Kidney (tissue), 13 donors: ENCODE measurements at regions not wholly inside any gene's neighbourhood (a gene's known extent, or its start where the extent isn't known, plus 50 kb on each side); places are given as distances from the start of the nearest gene placed in this dataset.
"Not testable (repeated sequence)": the region's sequence is repeated elsewhere in the genome, so short reads cannot be mapped to it uniquely, and the experiment has no call there.

Source experiments
- DNase-seq, 5 donors: peaks; one replicate each; pipeline ENCODE4 v3.0.0-alpha.2; 2013 to 2020
- FAIRE-seq: peaks from 2 replicates; lab custom pipeline; 2012; peaks lifted over from hg19 to GRCh38; lab: Jason Lieb, UNC
- H3K27ac ChIP-seq, 2 donors: one replicate each; pipeline ENCODE4 v1.7.0; 2013; ENCODE audit warnings: low read depth in 2 of 2, low read length in 2 of 2, inconsistent platforms in 1 of 2
- H3K27me3 ChIP-seq: one replicate; pipeline ENCODE4 v1.7.1; 2013; ENCODE audit warnings: low read length, inconsistent platforms; ENCODE audit not compliant: control insufficient read depth, insufficient read depth
- H3K36me3 ChIP-seq, 3 donors: one replicate each; pipeline versions ENCODE4 v1.7.0 to v1.7.1; 2013; ENCODE audit warnings: low read length in 3 of 3, control low read depth in 1 of 3, inconsistent platforms in 1 of 3; ENCODE audit not compliant: insufficient read depth in 3 of 3, control insufficient read depth in 2 of 3
- H3K4me1 ChIP-seq, 3 donors: one replicate each; pipeline versions ENCODE4 v1.7.0 to v1.7.1; 2013; ENCODE audit warnings: low read length in 3 of 3, inconsistent platforms in 1 of 3, low read depth in 1 of 3; ENCODE audit not compliant: control insufficient read depth in 2 of 3, insufficient read depth in 2 of 3
- H3K4me3 ChIP-seq, 3 donors: one replicate each; pipeline versions ENCODE4 v1.7.0 to v1.8.1; 2013; ENCODE audit warnings: low read length in 3 of 3, control low read depth in 1 of 3, inconsistent platforms in 1 of 3
- H3K9ac ChIP-seq, 3 donors: one replicate each; pipeline versions ENCODE4 v1.7.0 to v1.7.1; 2013; ENCODE audit warnings: low read length in 3 of 3, control low read depth in 1 of 3, inconsistent platforms in 1 of 3
- H3K9me3 ChIP-seq, 3 donors: one replicate each; pipeline versions ENCODE4 v1.7.0 to v1.7.1; 2013; ENCODE audit warnings: low read length in 3 of 3, control low read depth in 1 of 3, inconsistent platforms in 1 of 3; ENCODE audit not compliant: control insufficient read depth in 2 of 3, insufficient read depth in 1 of 3
- intact Hi-C: fragments of 100-400 bp; cut with DNase I; formaldehyde crosslinking; loops from one replicate; pipeline ENCODE4 v1.11.1; 2022
- TF ChIP-seq, protein P1 (sequence below): IDR thresholded peaks from 3 replicates; pipeline ENCODE4 v1.5.1; 2012; ENCODE audit warnings: mild to moderate bottlenecking, moderate library complexity, borderline replicate concordance; ENCODE audit not compliant: insufficient read depth; ENCODE audit errors: extremely low read depth
- donor health status: control.
- donor health status: control.
- donor health status: control.
- donor health status: control.
- donor health status: control.
- donor health status: DM: yes; HTN: yes; CAD: no.
- donor health status: Normal renal cell carcinoma (clear cell type).

DNA sequence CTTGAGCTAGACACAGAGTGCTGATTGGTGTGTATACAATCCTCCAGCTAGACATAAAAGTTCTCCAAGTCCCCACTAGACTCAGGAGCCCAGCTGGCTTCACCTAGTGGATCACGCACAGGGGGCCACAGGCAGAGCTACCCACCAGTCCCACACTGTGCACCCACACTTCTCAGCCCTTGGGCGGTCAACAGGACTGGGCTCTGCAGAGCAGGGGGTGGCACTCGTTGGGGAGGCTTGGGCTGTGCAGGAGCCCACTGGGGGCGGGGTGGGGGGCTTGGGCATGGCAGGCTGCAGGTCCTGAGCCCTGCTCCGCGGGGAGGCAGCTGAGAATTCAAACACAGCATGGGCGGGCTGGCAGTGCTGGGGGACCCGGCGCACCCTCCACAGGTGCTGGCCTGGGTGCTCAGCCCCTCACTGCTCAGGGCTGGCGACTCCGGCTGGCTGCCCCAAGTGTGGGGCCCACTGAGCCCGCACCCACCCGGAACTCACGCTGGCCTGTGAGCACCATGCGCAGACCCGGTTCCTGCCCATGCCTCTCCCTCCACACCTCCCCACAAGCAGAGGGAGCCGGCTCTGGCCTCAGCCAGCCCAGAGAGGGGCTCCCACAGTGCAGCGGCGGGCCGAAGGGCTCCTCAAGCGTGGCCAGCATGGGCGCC lies 873.8 kb downstream of the PCDH17 start:
- intact Hi-C loops, H3K36me3 ChIP-seq, H3K27me3 ChIP-seq, H3K4me1 ChIP-seq, H3K27ac ChIP-seq, H3K9ac ChIP-seq, H3K4me3 ChIP-seq, FAIRE-seq, H3K9me3 ChIP-seq: not testable (repeated sequence)
- DNase-seq = peak in 2 of 5 donors; percentile 23 to 67

DNA sequence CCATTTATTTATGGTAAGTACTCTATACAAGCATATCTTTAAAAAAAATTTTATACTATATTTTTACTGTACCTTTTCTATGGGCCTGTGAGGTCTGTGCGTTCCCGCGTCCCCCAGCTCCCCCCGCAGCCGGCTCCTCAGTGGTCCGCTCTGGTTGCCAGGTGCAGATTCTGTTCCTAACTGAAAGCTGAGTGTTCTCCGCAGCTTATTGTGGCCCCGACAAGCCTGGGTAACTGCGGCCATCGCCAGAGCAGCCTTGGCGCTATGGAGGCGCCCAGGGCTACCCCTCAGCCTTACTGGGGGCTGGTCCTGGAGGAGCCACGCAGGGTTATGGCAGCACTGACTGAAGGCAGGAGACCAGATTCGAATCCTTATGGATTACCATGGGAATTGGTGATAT lies 896.8 kb downstream of the PCDH17 start:
- intact Hi-C loops = no loop called here
- Histone ChIP-seq H3K4me3 (no peak overlapping the region), H3K36me3 (no peaks in the 10 kb centered on the region), H3K9me3 (no peaks in the 10 kb centered on the region), H3K27me3 (no peaks in the 10 kb centered on the region), H3K4me1 (no peaks in the 10 kb centered on the region), H3K27ac (no peak overlapping the region), H3K9ac (no peak overlapping the region)
- TF ChIP-seq, protein P1, sequence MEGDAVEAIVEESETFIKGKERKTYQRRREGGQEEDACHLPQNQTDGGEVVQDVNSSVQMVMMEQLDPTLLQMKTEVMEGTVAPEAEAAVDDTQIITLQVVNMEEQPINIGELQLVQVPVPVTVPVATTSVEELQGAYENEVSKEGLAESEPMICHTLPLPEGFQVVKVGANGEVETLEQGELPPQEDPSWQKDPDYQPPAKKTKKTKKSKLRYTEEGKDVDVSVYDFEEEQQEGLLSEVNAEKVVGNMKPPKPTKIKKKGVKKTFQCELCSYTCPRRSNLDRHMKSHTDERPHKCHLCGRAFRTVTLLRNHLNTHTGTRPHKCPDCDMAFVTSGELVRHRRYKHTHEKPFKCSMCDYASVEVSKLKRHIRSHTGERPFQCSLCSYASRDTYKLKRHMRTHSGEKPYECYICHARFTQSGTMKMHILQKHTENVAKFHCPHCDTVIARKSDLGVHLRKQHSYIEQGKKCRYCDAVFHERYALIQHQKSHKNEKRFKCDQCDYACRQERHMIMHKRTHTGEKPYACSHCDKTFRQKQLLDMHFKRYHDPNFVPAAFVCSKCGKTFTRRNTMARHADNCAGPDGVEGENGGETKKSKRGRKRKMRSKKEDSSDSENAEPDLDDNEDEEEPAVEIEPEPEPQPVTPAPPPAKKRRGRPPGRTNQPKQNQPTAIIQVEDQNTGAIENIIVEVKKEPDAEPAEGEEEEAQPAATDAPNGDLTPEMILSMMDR = no peak
- FAIRE-seq = no peak
- DNase-seq = no peak

DNA sequence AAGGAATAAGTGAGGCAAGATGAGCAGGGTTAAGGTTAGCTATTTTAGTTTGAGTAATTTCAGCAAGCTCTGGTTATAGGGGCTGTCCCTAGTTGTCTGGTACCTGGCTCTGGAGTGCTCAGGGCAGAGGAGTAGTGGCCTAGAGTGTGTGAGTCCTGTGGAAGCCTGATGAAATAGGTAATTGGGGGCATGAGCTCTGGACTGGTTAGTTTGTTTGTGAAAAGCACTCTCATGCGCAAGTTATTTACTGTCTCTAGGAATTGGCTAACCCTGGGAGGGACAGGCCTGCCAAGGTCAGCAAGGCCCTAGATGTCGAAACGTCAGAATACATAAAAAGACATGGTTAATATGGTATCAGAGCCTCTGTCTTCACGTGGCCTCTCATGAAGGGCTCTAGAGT lies 900.1 kb downstream of the PCDH17 start:
- Histone ChIP-seq H3K36me3 (no peaks in the 10 kb centered on the region), H3K9me3 (no peaks in the 10 kb centered on the region), H3K4me1 (no peaks in the 10 kb centered on the region), H3K9ac (no peak overlapping the region), H3K27ac (no peak overlapping the region), H3K4me3 (no peak overlapping the region), H3K27me3 (no peaks in the 10 kb centered on the region)
- no peak for DNase-seq
- intact Hi-C loops = no loop called here
- FAIRE-seq = no peak
- TF ChIP-seq, protein P1 = no peak

DNA sequence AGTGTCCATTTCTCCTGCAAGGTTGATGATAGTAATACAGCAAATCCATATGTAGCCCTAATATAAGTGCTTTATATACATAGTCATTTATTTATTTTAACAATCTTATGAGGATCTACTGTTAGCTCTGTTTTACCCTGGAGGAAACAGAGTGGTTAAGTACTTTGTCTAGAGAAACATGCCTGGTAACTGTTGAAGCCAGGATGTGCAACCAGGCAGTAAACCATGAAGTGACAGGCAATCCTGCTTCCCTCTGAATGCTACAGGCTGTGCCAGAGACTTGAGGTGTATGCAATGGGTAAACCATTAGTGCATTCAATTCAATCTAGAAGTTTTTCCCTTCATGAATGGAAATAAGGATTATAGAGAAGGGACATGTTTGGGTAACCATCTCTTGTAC lies 911.0 kb downstream of the PCDH17 start:
- Histone ChIP-seq H3K27ac (no peak overlapping the region), H3K36me3 (no peaks in the 10 kb centered on the region), H3K4me3 (no peak overlapping the region), H3K9me3 (no peaks in the 10 kb centered on the region), H3K4me1 (no peaks in the 10 kb centered on the region), H3K27me3 (no peaks in the 10 kb centered on the region), H3K9ac (no peak overlapping the region)
- no peak for FAIRE-seq
- peak in 3 of 5 donors; percentile 10 to 47 (median 17) for DNase-seq
- TF ChIP-seq, protein P1 = no peak
- intact Hi-C loops = no loop called here
